HG03571 (cell line): ENCODE measurements at regions not wholly inside any gene's neighbourhood (a gene's known extent, or its start where the extent isn't known, plus 50 kb on each side); places are given as distances from the start of the nearest gene placed in this dataset.
A peak's percentile ranks its signal among the peaks of the same experiment; 100 is the strongest.

ENCODE experiments used
- ATAC-seq: cut with Tn5 transposase; IDR thresholded peaks from one replicate; pipeline ENCODE4 v1.9.1; 2021; ENCODE audit not compliant: unreplicated experiment

- ATAC-seq: no peak
Observed at GRCh38 chr18:51711298-51711889, 513.9 kb upstream of the MEX3C start.

- no peak for ATAC-seq
Observed at GRCh38 chr18:51712821-51713220, 515.3 kb upstream of the MEX3C start.

GRCh38 chr18:51716277-51716676, 518.8 kb upstream of the MEX3C start:
- no peak for ATAC-seq

GRCh38 chr18:51721388-51721787, 523.9 kb upstream of the MEX3C start:
- no peak for ATAC-seq

- ATAC-seq: no peak
Observed at GRCh38 chr18:51721996-51722395, 524.5 kb upstream of the MEX3C start.

GRCh38 chr18:51724790-51725721, 527.6 kb upstream of the MEX3C start:
- no peak for ATAC-seq

- no peak for ATAC-seq
Observed at GRCh38 chr18:51726614-51727013, 529.1 kb upstream of the MEX3C start.

- no peak for ATAC-seq
Observed at GRCh38 chr18:51727780-51728179, 530.3 kb upstream of the MEX3C start.

GRCh38 chr18:51731070-51731469, 533.6 kb upstream of the MEX3C start:
- ATAC-seq: no peak

GRCh38 chr18:51734576-51734975, 537.1 kb upstream of the MEX3C start:
- no peak for ATAC-seq

GRCh38 chr18:51739044-51739666, 541.7 kb upstream of the MEX3C start:
- no peak for ATAC-seq

GRCh38 chr18:51751901-51752300, 554.4 kb upstream of the MEX3C start:
- ATAC-seq: no peak

- no peak for ATAC-seq
Observed at GRCh38 chr18:51753365-51754057, 556.0 kb upstream of the MEX3C start.

- no peak for ATAC-seq
Observed at GRCh38 chr18:51754566-51754965, 557.1 kb upstream of the MEX3C start.

GRCh38 chr18:51757255-51757924, 559.9 kb upstream of the MEX3C start:
- no peak for ATAC-seq

GRCh38 chr18:51762373-51762772, 564.9 kb upstream of the MEX3C start:
- no peak for ATAC-seq

GRCh38 chr18:51765606-51766360, 568.3 kb upstream of the MEX3C start:
- no peak for ATAC-seq

- ATAC-seq: peak; percentile 55
Observed at GRCh38 chr18:51767293-51767692, 569.8 kb upstream of the MEX3C start.

- ATAC-seq: no peak
Observed at GRCh38 chr18:51778115-51778514, 561.9 kb upstream of the DCC start.

- no peak for ATAC-seq
Observed at GRCh38 chr18:51789871-51790270, 550.1 kb upstream of the DCC start.
